ENCODE measurements at regions not wholly inside any gene's neighbourhood (a gene's known extent, or its start where the extent isn't known, plus 50 kb on each side); places are given as distances from the start of the nearest gene placed in this dataset.

DNA sequence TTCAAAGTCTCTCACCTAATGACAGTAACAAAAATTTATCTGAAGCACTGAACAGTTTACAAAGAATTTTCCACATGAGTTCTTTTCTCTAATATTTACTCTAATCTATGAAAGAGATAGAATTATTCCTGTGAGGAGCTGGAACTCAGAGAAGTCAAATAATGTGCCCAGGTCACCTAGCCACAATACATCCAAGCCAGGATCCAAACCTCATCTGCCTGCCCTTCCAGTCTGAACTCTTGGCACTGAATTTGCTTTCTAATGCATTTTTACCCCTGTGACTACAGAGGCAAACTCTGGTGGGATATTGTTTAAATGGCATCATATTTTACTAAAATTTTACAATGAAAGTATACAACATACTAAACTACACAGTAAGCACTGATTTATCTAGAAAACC lies 191.4 kb upstream of the RORA start:
- no peak overlapping the region for H3K4me3 Mint-ChIP-seq
- H3K9me3 Mint-ChIP-seq, result peaks cover 10% of the 10 kb centered on the region
- peaks cover 5% of the 10 kb centered on the region for H3K4me1 ChIP-seq (ENCODE audit: control insufficient read depth, insufficient read depth, low read length)
- no peak overlapping the region for H3K27ac ChIP-seq (ENCODE audit: low read depth, low read length)
- H3K36me3 ChIP-seq (ENCODE audit: control insufficient read depth, insufficient read depth, low read length), result no peaks in the 10 kb centered on the region
- no peak for DNase-seq
- H3K9me3 ChIP-seq (ENCODE audit: control insufficient read depth, low read length), result no peaks in the 10 kb centered on the region
- peaks cover 2% of the 10 kb centered on the region for H3K27me3 Mint-ChIP-seq (ENCODE audit: insufficient read depth)
- H3K27me3 ChIP-seq (ENCODE audit: control insufficient read depth, insufficient read depth, low read length, poor library complexity, severe bottlenecking), result no peaks in the 10 kb centered on the region
- no peaks in the 10 kb centered on the region for H3K36me3 Mint-ChIP-seq (ENCODE audit: low read depth)
- no peak overlapping the region for H3K4me3 ChIP-seq (ENCODE audit: low read length)
- H3K27ac Mint-ChIP-seq, result no peak overlapping the region
- TF ChIP-seq, protein P1, sequence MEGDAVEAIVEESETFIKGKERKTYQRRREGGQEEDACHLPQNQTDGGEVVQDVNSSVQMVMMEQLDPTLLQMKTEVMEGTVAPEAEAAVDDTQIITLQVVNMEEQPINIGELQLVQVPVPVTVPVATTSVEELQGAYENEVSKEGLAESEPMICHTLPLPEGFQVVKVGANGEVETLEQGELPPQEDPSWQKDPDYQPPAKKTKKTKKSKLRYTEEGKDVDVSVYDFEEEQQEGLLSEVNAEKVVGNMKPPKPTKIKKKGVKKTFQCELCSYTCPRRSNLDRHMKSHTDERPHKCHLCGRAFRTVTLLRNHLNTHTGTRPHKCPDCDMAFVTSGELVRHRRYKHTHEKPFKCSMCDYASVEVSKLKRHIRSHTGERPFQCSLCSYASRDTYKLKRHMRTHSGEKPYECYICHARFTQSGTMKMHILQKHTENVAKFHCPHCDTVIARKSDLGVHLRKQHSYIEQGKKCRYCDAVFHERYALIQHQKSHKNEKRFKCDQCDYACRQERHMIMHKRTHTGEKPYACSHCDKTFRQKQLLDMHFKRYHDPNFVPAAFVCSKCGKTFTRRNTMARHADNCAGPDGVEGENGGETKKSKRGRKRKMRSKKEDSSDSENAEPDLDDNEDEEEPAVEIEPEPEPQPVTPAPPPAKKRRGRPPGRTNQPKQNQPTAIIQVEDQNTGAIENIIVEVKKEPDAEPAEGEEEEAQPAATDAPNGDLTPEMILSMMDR (conservative IDR thresholded peaks at IDR 0.05), result no peak
- H3K9ac ChIP-seq (ENCODE audit: extremely low read depth, low read length, poor library complexity, severe bottlenecking), result no peak overlapping the region
- H3K4me1 Mint-ChIP-seq, result peaks cover 1% of the 10 kb centered on the region

DNA sequence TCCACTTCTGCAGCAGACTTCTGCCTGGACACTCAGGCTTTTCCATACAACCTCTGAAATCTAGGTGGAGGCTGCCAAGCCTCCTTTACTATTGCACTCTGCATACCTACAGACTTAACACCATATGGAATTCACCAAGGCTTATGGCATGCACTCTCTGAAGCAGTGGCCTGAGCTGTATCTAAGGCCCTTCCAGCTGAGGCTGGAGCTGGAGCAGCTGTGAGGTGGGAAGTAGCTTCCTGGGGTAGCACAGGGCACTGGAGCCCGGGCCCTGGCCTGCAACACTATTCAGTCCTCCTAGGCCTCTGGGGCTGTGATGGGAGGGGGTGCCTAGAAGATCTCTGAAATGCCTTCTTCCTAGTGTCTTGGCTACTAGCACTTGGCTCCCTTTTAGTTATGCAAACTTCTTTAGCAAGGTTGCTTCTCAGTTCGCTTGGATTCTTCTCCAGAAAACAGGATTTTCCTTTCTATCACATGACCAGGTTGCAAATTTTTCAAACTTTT lies 186.6 kb upstream of the RORA start:
- no peak overlapping the region for H3K4me3 ChIP-seq (ENCODE audit: low read length)
- Mint-ChIP-seq H3K4me1 (no peaks in the 10 kb centered on the region), H3K4me3 (no peak overlapping the region), H3K27ac (no peak overlapping the region), H3K9me3 (peaks cover 18% of the 10 kb centered on the region), H3K27me3 (ENCODE audit: insufficient read depth) (no peaks in the 10 kb centered on the region), H3K36me3 (ENCODE audit: low read depth) (no peaks in the 10 kb centered on the region)
- TF ChIP-seq, protein P1 (conservative IDR thresholded peaks at IDR 0.05), result no peak
- H3K9ac ChIP-seq (ENCODE audit: extremely low read depth, low read length, poor library complexity, severe bottlenecking), result no peak overlapping the region
- H3K9me3 ChIP-seq (ENCODE audit: control insufficient read depth, low read length), result no peaks in the 10 kb centered on the region
- DNase-seq, result no peak
- H3K4me1 ChIP-seq (ENCODE audit: control insufficient read depth, insufficient read depth, low read length), result no peaks in the 10 kb centered on the region
- H3K27me3 ChIP-seq (ENCODE audit: control insufficient read depth, insufficient read depth, low read length, poor library complexity, severe bottlenecking), result no peaks in the 10 kb centered on the region
- WGBS, 2 experiments (ENCODE audit: insufficient coverage in 1 of 2, insufficient read length in 1 of 2), result 75 to 90% methylated on average over 1 to 2 of the region's 2 CpGs
- no peak overlapping the region for H3K27ac ChIP-seq (ENCODE audit: low read depth, low read length)
- no peaks in the 10 kb centered on the region for H3K36me3 ChIP-seq (ENCODE audit: control insufficient read depth, insufficient read depth, low read length)

DNA sequence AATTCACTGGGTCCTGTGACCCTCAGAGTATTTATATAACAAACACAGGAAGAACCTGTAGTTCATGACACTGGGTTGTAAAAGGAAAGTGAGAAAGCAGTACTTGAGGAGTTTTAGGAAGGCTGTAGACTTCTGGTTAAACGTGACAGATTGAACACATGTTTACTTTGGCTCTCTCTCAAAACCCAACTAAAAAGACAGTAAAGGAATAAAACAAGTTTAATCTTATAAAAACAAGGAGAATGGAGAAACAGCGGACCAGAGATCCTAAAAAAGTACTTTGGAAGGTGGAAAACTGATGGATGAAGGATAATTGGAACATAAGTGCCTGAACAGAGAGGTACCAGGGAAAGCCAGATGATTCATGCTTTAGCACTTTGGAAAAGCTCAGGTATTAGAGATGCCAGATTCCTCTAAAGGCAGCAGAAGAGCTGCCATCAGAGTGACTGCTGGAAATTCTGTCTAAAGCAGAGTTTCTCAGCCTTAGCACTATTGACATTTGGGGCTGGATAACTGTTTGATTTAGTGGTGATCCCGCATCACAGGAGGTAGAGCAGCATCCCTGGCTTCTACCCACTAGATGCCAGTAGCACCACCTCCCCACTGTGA lies 182.9 kb upstream of the RORA start:
- WGBS, 2 experiments (ENCODE audit: insufficient coverage in 1 of 2, insufficient read length in 1 of 2), result 94 to 100% methylated on average over 2 to 3 of the region's 3 CpGs
- TF ChIP-seq, protein P1 (conservative IDR thresholded peaks at IDR 0.05), result no peak
- Mint-ChIP-seq H3K4me3 (no peak overlapping the region), H3K36me3 (ENCODE audit: low read depth) (no peaks in the 10 kb centered on the region), H3K9me3 (peaks cover 18% of the 10 kb centered on the region), H3K27me3 (ENCODE audit: insufficient read depth) (no peaks in the 10 kb centered on the region), H3K4me1 (no peaks in the 10 kb centered on the region), H3K27ac (no peak overlapping the region)
- Histone ChIP-seq H3K4me1 (ENCODE audit: control insufficient read depth, insufficient read depth, low read length) (no peaks in the 10 kb centered on the region), H3K4me3 (ENCODE audit: low read length) (no peak overlapping the region), H3K36me3 (ENCODE audit: control insufficient read depth, insufficient read depth, low read length) (no peaks in the 10 kb centered on the region), H3K27ac (ENCODE audit: low read depth, low read length) (no peak overlapping the region), H3K9me3 (ENCODE audit: control insufficient read depth, low read length) (no peaks in the 10 kb centered on the region), H3K9ac (ENCODE audit: extremely low read depth, low read length, poor library complexity, severe bottlenecking) (no peak overlapping the region), H3K27me3 (ENCODE audit: control insufficient read depth, insufficient read depth, low read length, poor library complexity, severe bottlenecking) (no peaks in the 10 kb centered on the region)
- no peak for DNase-seq

All from endodermal cell (in vitro differentiated cells).